Astrocyte (in vitro differentiated cells and primary cell): ENCODE measurements at regions not wholly inside any gene's neighbourhood (a gene's known extent, or its start where the extent isn't known, plus 50 kb on each side); places are given as distances from the start of the nearest gene placed in this dataset.

Experiments used
- EZH2 ChIP-seq: IDR thresholded peaks from 2 replicates; pipeline ENCODE4 v1.6.1; 2012; ENCODE audit warnings: mild to moderate bottlenecking, low read length, inconsistent platforms; ENCODE audit not compliant: insufficient read depth
- TF ChIP-seq, protein P1 (sequence below): IDR thresholded peaks from 2 replicates; pipeline ENCODE4 v1.5.1; 2011; ENCODE audit warnings: low read depth, mild to moderate bottlenecking, inconsistent platforms, low read length, moderate library complexity; ENCODE audit not compliant: insufficient read depth

DNA sequence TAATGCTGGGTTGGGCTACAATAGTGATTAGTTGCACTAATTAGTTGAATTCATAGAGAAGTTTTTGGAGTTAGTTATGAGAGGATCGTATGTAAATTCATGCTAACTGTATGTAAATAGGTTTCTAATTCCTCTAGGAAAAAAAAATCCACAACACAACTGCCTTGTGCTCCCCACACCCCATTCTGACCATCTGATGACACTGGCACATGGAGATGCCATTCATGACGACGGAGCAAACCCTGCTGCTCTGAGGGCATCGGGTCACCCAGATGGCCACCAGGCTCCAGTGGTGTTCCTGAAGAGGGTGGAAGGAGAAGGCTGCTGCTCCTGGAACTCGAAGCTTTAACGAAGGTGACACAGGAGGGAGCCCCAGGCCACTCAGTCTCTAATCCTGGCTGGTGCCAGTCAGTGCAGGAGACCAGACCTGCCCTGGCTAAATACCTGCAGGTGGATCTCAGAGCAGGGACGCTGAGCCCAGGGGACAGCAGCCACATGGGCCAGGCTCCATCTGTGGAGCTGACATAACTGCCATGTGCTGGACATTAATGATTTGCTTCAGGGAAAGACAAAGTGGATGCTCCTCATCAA, 90.3 kb downstream of the FAM50B start:
- TF ChIP-seq EZH2: no peak
- TF ChIP-seq, protein P1, sequence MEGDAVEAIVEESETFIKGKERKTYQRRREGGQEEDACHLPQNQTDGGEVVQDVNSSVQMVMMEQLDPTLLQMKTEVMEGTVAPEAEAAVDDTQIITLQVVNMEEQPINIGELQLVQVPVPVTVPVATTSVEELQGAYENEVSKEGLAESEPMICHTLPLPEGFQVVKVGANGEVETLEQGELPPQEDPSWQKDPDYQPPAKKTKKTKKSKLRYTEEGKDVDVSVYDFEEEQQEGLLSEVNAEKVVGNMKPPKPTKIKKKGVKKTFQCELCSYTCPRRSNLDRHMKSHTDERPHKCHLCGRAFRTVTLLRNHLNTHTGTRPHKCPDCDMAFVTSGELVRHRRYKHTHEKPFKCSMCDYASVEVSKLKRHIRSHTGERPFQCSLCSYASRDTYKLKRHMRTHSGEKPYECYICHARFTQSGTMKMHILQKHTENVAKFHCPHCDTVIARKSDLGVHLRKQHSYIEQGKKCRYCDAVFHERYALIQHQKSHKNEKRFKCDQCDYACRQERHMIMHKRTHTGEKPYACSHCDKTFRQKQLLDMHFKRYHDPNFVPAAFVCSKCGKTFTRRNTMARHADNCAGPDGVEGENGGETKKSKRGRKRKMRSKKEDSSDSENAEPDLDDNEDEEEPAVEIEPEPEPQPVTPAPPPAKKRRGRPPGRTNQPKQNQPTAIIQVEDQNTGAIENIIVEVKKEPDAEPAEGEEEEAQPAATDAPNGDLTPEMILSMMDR: no peak
